Heart left ventricle (tissue), 13 donors: ENCODE measurements at regions not wholly inside any gene's neighbourhood (a gene's known extent, or its start where the extent isn't known, plus 50 kb on each side); places are given as distances from the start of the nearest gene placed in this dataset.

Source experiments
- CTCF ChIP-seq, 12 donors: fragments of 200-600 bp; sonication (generic) in 4 of 12; IDR thresholded peaks; one replicate each; pipeline versions ENCODE4 v1.5.0 to v1.8.0; 2018 to 2022; ENCODE audit warnings: antibody characterized with exemption in 12 of 12, mild to moderate bottlenecking in 5 of 12
- POLR2A ChIP-seq, 2 donors: fragments of 450-650 bp; IDR thresholded peaks; one replicate each; pipeline ENCODE4 v1.6.1; 2017; ENCODE audit warnings: antibody characterized with exemption in 2 of 2, mild to moderate bottlenecking in 2 of 2, moderate library complexity in 2 of 2
- donor health status: ischemic (EF 13 %, LVEDD 7.1; RV severe dilation, severe dysfunction).
- donor health status: DM: no; HTN: yes; CAD: no.
- donor health status: DM: no; HTN: no; CAD: no.
- donor health status: ischemic (EF 25% LVEDD 6.9; RV normal size, moderate dysfunction).
- donor health status: ischemic (EF 25% LVEDD 5.7; RV mildly dilated, moderate dysfunction).
- donor health status: ischemic (EF 35%, LVEDD 5.7; RV mildly dilated, moderate dysfunction).
- donor health status: nonischemic (EF 11% LVEDD 7.7; RV severe dilation, severe dysfunction).
- donor health status: DM: yes; HTN: yes; CAD: no.
- donor health status: PGD.
- donor health status: ischemic (EF 29% LVEDD 5.4; RV normal size, mild dysfunction).
- donor health status: nonischemic (EF 23%, LVEDD 6.1; RV moderate dilation, normal function).

- TF ChIP-seq CTCF (IDR thresholded peaks at IDR 0.05): no peak
- no peak for TF ChIP-seq POLR2A (IDR thresholded peaks at IDR 0.05)
Observed at GRCh38 chr4:129903861-129904260, 807.9 kb downstream of the C4orf33 start.
